GM23338 (cell line): ENCODE measurements at regions not wholly inside any gene's neighbourhood (a gene's known extent, or its start where the extent isn't known, plus 50 kb on each side); places are given as distances from the start of the nearest gene placed in this dataset.

ENCODE experiments used
- ATAC-seq: fragments of 200-7000 bp; cut with Tn5 transposase; 3 replicates; pipeline ENCODE4 v1.9.1; 2020
- DNase-seq: peaks from one replicate; pipeline ENCODE4 v3.0.0-alpha.2; 2015; ENCODE audit warnings: low spot score
- H2AFZ ChIP-seq: fragments of 200-600 bp; sonication (generic); 2 replicates; pipeline ENCODE4 v1.8.0; 2016; ENCODE audit warnings: antibody characterized with exemption, mild to moderate bottlenecking, moderate library complexity
- H3F3A ChIP-seq: fragments of 200-600 bp; sonication (generic); replicated peaks from 2 replicates; pipeline ENCODE4 v1.8.0; 2017; ENCODE audit warnings: antibody characterized with exemption, mixed run types, low read depth
- H3K27ac ChIP-seq: fragments of 200-600 bp; sonication (generic); 2 replicates; pipeline ENCODE4 v1.6.1; 2016; ENCODE audit warnings: low read depth
- H3K27me3 ChIP-seq: fragments of 200-600 bp; sonication (generic); 2 replicates; pipeline ENCODE4 v1.8.0; 2016; ENCODE audit warnings: mild to moderate bottlenecking, mixed run types, moderate library complexity; ENCODE audit not compliant: insufficient read depth
- H3K36me3 ChIP-seq: fragments of 200-600 bp; sonication (generic); 2 replicates; pipeline ENCODE4 v1.8.0; 2016; ENCODE audit warnings: mild to moderate bottlenecking; ENCODE audit not compliant: insufficient read depth
- H3K4me1 ChIP-seq: fragments of 200-600 bp; sonication (generic); 2 replicates; pipeline ENCODE4 v1.8.0; 2016; ENCODE audit warnings: mild to moderate bottlenecking, moderate library complexity; ENCODE audit not compliant: insufficient read depth
- H3K4me2 ChIP-seq: fragments of 200-600 bp; sonication (generic); 2 replicates; pipeline ENCODE4 v1.7.1; 2017; ENCODE audit warnings: mixed run types
- H3K4me3 ChIP-seq: fragments of 200-600 bp; sonication (generic); 2 replicates; pipeline ENCODE4 v1.6.1; 2016; ENCODE audit warnings: mixed run types
- H3K79me2 ChIP-seq: fragments of 200-600 bp; sonication (generic); replicated peaks from 2 replicates; pipeline ENCODE4 v1.8.0; 2017; ENCODE audit warnings: mild to moderate bottlenecking; ENCODE audit not compliant: insufficient read depth
- H3K9me2 ChIP-seq: fragments of 200-600 bp; sonication (generic); 2 replicates; pipeline ENCODE4 v1.8.0; 2017; ENCODE audit not compliant: insufficient read depth
- H4K20me1 ChIP-seq: fragments of 200-600 bp; sonication (generic); replicated peaks from 2 replicates; pipeline ENCODE4 v1.8.0; 2017; ENCODE audit warnings: mild to moderate bottlenecking; ENCODE audit not compliant: insufficient read depth
- H3K27ac Mint-ChIP-seq: 2 replicates; pipeline ENCODE4 v1.8.0; 2020; ENCODE audit warnings: inconsistent platforms, mild to moderate bottlenecking, moderate library complexity, mixed read lengths
- H3K27me3 Mint-ChIP-seq: 3 replicates; pipeline ENCODE4 v1.8.0; 2022; ENCODE audit warnings: low read depth, mild to moderate bottlenecking, moderate library complexity, mixed read lengths, inconsistent platforms; ENCODE audit not compliant: insufficient read depth, poor library complexity
- H3K36me3 Mint-ChIP-seq: 3 replicates; pipeline ENCODE4 v1.8.0; 2021; ENCODE audit warnings: low read depth, mild to moderate bottlenecking, inconsistent platforms, moderate library complexity, mixed read lengths
- H3K4me1 Mint-ChIP-seq: 3 replicates; pipeline ENCODE4 v1.8.0; 2020; ENCODE audit warnings: mild to moderate bottlenecking, inconsistent platforms, mixed read lengths
- H3K4me3 Mint-ChIP-seq: 3 replicates; pipeline ENCODE4 v1.8.0; 2021; ENCODE audit warnings: moderate library complexity, mild to moderate bottlenecking, inconsistent platforms, mixed read lengths
- H3K9me3 Mint-ChIP-seq: 3 replicates; pipeline ENCODE4 v1.8.0; 2020; ENCODE audit warnings: moderate library complexity, mild to moderate bottlenecking, inconsistent platforms, mixed read lengths
- CREB1 ChIP-seq: fragments of 250-450 bp; sonication (Bioruptor Pico); IDR thresholded peaks from 2 replicates; pipeline ENCODE4 v1.5.0; 2020; ENCODE audit warnings: low read depth, mild to moderate bottlenecking, moderate library complexity
- CTCF ChIP-seq, 2 experiments: fragments of 200-600 bp in 1 of 2; sonication (generic) in 1 of 2; conservative IDR thresholded peaks; 2 replicates each; pipeline versions ENCODE4 v1.5.1 to v1.6.1; 2016 to 2017; ENCODE audit warnings: antibody characterized with exemption in 2 of 2, low read depth in 2 of 2, mild to moderate bottlenecking in 2 of 2, moderate library complexity in 1 of 2
- EZH2phosphoT487 ChIP-seq: fragments of 200-600 bp; sonication (generic); IDR thresholded peaks from one replicate; pipeline ENCODE4 v1.8.1; 2018; ENCODE audit warnings: antibody characterized with exemption; ENCODE audit not compliant: unreplicated experiment
- ZNF462 ChIP-seq: fragments of 250-450 bp; sonication (Bioruptor Pico); IDR thresholded peaks from 2 replicates; pipeline ENCODE4 v1.5.0; 2020; ENCODE audit warnings: mild to moderate bottlenecking, moderate library complexity
- TF ChIP-seq, protein P1 (sequence below): IDR thresholded peaks from one replicate; pipeline ENCODE4 v1.6.1; 2018; ENCODE audit warnings: antibody characterized with exemption; ENCODE audit not compliant: unreplicated experiment

DNA sequence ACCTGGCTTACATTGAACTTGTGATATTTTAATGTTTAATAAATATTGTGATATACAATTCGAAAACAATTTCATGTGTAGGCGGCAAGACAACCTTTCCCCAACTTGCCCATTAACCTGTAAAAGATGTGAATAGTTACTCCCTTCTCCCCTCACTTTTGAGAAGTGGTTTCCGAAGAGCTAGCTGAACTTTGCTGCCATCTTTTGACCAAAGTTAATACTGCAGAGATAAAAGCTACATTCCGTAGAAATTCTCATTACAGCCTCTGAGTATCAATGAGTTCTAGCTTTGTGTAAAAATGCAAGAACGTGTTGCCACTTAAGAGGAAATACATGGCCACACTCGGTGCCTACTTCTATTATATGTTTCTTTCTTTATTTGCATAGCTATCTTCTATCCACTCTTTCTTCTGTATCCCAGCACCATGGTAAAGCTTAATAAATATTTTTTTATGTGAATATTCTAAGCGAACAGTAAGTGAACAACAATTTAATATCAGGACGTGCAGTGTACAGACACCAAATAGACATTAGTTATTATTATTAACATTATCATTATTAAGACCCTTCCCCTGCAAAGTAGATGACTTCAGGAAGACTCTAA, 105.1 kb upstream of the TMEM260 start:
- Histone ChIP-seq H3K4me3 (no peak overlapping the region), H3K36me3 (no peaks in the 10 kb centered on the region), H3K9me2 (no peaks in the 10 kb centered on the region), H2AFZ (no peak overlapping the region), H3F3A (no peaks in the 10 kb centered on the region), H4K20me1 (no peaks in the 10 kb centered on the region), H3K4me2 (no peak overlapping the region), H3K4me1 (no peaks in the 10 kb centered on the region), H3K27me3 (no peaks in the 10 kb centered on the region), H3K79me2 (no peaks in the 10 kb centered on the region), H3K27ac (no peak overlapping the region)
- no peaks in the 10 kb centered on the region for H3K27me3 Mint-ChIP-seq
- no peak overlapping the region for H3K4me3 Mint-ChIP-seq
- H3K9me3 Mint-ChIP-seq = no peaks in the 10 kb centered on the region; the same call in 2 of the 3 replicates
- no peaks in the 10 kb centered on the region for H3K36me3 Mint-ChIP-seq
- H3K27ac Mint-ChIP-seq = no peak overlapping the region
- H3K4me1 Mint-ChIP-seq = no peaks in the 10 kb centered on the region
- ATAC-seq (peak; percentile 63), DNase-seq (peak; percentile 75)
- TF ChIP-seq CTCF (conservative IDR thresholded peaks at IDR 0.05; ENCODE audit: low read depth in 2 of 2) (peak; percentile 85 to 90), CREB1 (CRISPR knock-in tag) (no peak)

DNA sequence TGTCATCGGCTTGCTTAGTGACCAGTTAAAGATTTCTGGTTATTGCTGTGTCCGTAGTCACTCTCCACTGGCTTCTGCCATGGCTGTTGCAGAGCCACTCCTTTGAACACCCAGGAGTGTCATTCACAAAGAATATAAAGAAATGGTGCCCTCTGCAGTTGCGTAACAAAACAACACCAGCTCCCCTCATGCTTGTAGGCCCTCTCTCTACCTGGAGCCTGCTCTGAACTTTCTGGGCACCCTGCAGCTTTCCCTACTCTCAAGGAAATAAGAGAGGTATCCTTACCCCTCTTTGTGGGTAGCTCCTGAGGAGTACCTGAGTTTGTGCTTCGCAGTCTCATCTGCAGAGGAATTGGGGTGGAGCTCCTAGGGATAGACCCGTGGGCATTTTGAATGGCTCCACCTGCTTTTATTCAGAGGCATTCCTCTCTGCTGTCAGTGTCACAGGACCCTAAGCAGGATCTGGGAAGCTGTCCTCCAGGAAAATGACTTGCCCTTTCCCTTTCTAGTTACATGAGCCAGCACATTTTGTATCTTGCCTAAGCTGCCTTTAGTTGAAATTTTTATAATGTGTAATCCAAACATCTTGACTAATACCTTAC, 97.2 kb upstream of the TMEM260 start:
- Histone ChIP-seq H3K4me3 (no peak overlapping the region), H3K9me2 (no peaks in the 10 kb centered on the region), H3K79me2 (no peaks in the 10 kb centered on the region), H3K4me1 (no peaks in the 10 kb centered on the region), H3K36me3 (no peaks in the 10 kb centered on the region), H2AFZ (no peak overlapping the region), H3K4me2 (no peak overlapping the region), H4K20me1 (no peaks in the 10 kb centered on the region), H3F3A (no peaks in the 10 kb centered on the region), H3K27me3 (no peaks in the 10 kb centered on the region), H3K27ac (no peak overlapping the region)
- TF ChIP-seq, protein P1, sequence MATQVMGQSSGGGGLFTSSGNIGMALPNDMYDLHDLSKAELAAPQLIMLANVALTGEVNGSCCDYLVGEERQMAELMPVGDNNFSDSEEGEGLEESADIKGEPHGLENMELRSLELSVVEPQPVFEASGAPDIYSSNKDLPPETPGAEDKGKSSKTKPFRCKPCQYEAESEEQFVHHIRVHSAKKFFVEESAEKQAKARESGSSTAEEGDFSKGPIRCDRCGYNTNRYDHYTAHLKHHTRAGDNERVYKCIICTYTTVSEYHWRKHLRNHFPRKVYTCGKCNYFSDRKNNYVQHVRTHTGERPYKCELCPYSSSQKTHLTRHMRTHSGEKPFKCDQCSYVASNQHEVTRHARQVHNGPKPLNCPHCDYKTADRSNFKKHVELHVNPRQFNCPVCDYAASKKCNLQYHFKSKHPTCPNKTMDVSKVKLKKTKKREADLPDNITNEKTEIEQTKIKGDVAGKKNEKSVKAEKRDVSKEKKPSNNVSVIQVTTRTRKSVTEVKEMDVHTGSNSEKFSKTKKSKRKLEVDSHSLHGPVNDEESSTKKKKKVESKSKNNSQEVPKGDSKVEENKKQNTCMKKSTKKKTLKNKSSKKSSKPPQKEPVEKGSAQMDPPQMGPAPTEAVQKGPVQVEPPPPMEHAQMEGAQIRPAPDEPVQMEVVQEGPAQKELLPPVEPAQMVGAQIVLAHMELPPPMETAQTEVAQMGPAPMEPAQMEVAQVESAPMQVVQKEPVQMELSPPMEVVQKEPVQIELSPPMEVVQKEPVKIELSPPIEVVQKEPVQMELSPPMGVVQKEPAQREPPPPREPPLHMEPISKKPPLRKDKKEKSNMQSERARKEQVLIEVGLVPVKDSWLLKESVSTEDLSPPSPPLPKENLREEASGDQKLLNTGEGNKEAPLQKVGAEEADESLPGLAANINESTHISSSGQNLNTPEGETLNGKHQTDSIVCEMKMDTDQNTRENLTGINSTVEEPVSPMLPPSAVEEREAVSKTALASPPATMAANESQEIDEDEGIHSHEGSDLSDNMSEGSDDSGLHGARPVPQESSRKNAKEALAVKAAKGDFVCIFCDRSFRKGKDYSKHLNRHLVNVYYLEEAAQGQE = no peak
- TF ChIP-seq EZH2phosphoT487 = no peak
- TF ChIP-seq CTCF (conservative IDR thresholded peaks at IDR 0.05; ENCODE audit: low read depth in 2 of 2) = peak; percentile 62 to 77
- TF ChIP-seq ZNF462 (CRISPR knock-in tag) = peak; percentile 41; the same call in 1 of the 2 replicates
- ATAC-seq (peak; percentile 98), DNase-seq (peak; percentile 86)
- H3K27ac Mint-ChIP-seq = no peak overlapping the region
- H3K27me3 Mint-ChIP-seq = no peaks in the 10 kb centered on the region
- H3K4me1 Mint-ChIP-seq = no peaks in the 10 kb centered on the region; the same call in 2 of the 3 replicates
- no peaks in the 10 kb centered on the region for H3K36me3 Mint-ChIP-seq
- H3K9me3 Mint-ChIP-seq = no peaks in the 10 kb centered on the region
- H3K4me3 Mint-ChIP-seq = no peak overlapping the region
